Liver (tissue), 8 donors: ENCODE measurements at regions not wholly inside any gene's neighbourhood (a gene's known extent, or its start where the extent isn't known, plus 50 kb on each side); places are given as distances from the start of the nearest gene placed in this dataset.

Source experiments
- DNase-seq: peaks from one replicate; pipeline ENCODE4 v3.0.0-alpha.2; 2017; ENCODE audit warnings: low spot score
- H3K27ac ChIP-seq, 2 donors: one replicate each; pipeline ENCODE4 v1.7.0; 2013; ENCODE audit warnings: inconsistent platforms in 2 of 2, low read length in 2 of 2, control low read depth in 1 of 2, low read depth in 1 of 2, mild to moderate bottlenecking in 1 of 2
- H3K27me3 ChIP-seq, 4 donors: one replicate each; pipeline versions ENCODE4 v1.6.1 to v1.7.0; 2013; ENCODE audit warnings: low read length in 3 of 4, inconsistent platforms in 1 of 4, mild to moderate bottlenecking in 1 of 4, moderate library complexity in 1 of 4; ENCODE audit not compliant: control insufficient read depth in 4 of 4, insufficient read depth in 4 of 4
- H3K36me3 ChIP-seq, 4 donors: one replicate each; pipeline versions ENCODE4 v1.6.1 to v1.7.0; 2013; ENCODE audit warnings: low read length in 3 of 4, mild to moderate bottlenecking in 3 of 4, low read depth in 1 of 4, moderate library complexity in 1 of 4; ENCODE audit not compliant: control insufficient read depth in 4 of 4, insufficient read depth in 3 of 4
- H3K4me1 ChIP-seq, 4 donors: one replicate each; pipeline versions ENCODE4 v1.6.1 to v1.7.0; 2013; ENCODE audit warnings: low read length in 3 of 4, mild to moderate bottlenecking in 3 of 4, moderate library complexity in 1 of 4; ENCODE audit not compliant: control insufficient read depth in 4 of 4, insufficient read depth in 4 of 4
- H3K4me3 ChIP-seq, 3 donors: one replicate each; pipeline versions ENCODE4 v1.6.1 to v1.7.0; 2013; ENCODE audit warnings: low read length in 3 of 3, control low read depth in 1 of 3, low read depth in 1 of 3, mild to moderate bottlenecking in 1 of 3
- H3K9ac ChIP-seq, 2 donors: one replicate each; pipeline ENCODE4 v1.7.0; 2013; ENCODE audit warnings: low read length in 2 of 2, mild to moderate bottlenecking in 2 of 2, moderate library complexity in 2 of 2, control low read depth in 1 of 2, low read depth in 1 of 2
- H3K9me3 ChIP-seq, 4 donors: one replicate each; pipeline versions ENCODE4 v1.6.1 to v1.7.0; 2013; ENCODE audit warnings: low read length in 3 of 4; ENCODE audit not compliant: control insufficient read depth in 4 of 4
- ATF3 ChIP-seq: IDR thresholded peaks from 2 replicates; pipeline ENCODE4 v1.6.1; 2016; ENCODE audit warnings: antibody characterized with exemption
- CTCF ChIP-seq: fragments of 150-350 bp; IDR thresholded peaks from 2 replicates; pipeline ENCODE4 v1.5.1; 2017; ENCODE audit warnings: improper control_type of control experiment, low read depth, low read length; ENCODE audit not compliant: missing input control
- EGR1 ChIP-seq, 2 donors: IDR thresholded peaks; 2 replicates each; pipeline ENCODE4 v1.6.1; 2016 to 2018; ENCODE audit warnings: antibody characterized with exemption in 2 of 2, low read depth in 2 of 2
- FOXA1 ChIP-seq: IDR thresholded peaks from 2 replicates; pipeline ENCODE4 v1.6.1; 2016; ENCODE audit warnings: antibody characterized with exemption
- FOXA2 ChIP-seq: IDR thresholded peaks from 2 replicates; pipeline ENCODE4 v1.6.1; 2016; ENCODE audit warnings: antibody characterized with exemption
- GABPA ChIP-seq, 2 donors: IDR thresholded peaks in 1 of 2; conservative IDR thresholded peaks in 1 of 2; 2 replicates each; pipeline ENCODE4 v1.6.1; 2016; ENCODE audit warnings: antibody characterized with exemption in 2 of 2, mild to moderate bottlenecking in 1 of 2, moderate library complexity in 1 of 2
- HNF4A ChIP-seq, 2 donors: conservative IDR thresholded peaks; 2 replicates each; pipeline ENCODE4 v1.6.1; 2016; ENCODE audit warnings: antibody characterized with exemption in 2 of 2, mild to moderate bottlenecking in 2 of 2
- JUND ChIP-seq, 2 donors: IDR thresholded peaks; 2 replicates each; pipeline ENCODE4 v1.6.1; 2016; ENCODE audit warnings: antibody characterized with exemption in 2 of 2
- MAX ChIP-seq: IDR thresholded peaks from 2 replicates; pipeline ENCODE4 v1.6.1; 2016; ENCODE audit warnings: antibody characterized with exemption
- NR2F2 ChIP-seq: IDR thresholded peaks from 2 replicates; pipeline ENCODE4 v1.6.1; 2016; ENCODE audit warnings: antibody characterized with exemption
- RAD21 ChIP-seq, 2 donors: IDR thresholded peaks; 2 replicates each; pipeline ENCODE4 v1.6.1; 2016; ENCODE audit warnings: antibody characterized with exemption in 2 of 2, mild to moderate bottlenecking in 2 of 2
- REST ChIP-seq: IDR thresholded peaks from 2 replicates; pipeline ENCODE4 v1.6.1; 2016; ENCODE audit warnings: antibody characterized with exemption, mild to moderate bottlenecking
- RXRA ChIP-seq, 2 donors: IDR thresholded peaks; 2 replicates each; pipeline ENCODE4 v1.6.1; 2017 to 2018; ENCODE audit warnings: antibody characterized with exemption in 2 of 2, mild to moderate bottlenecking in 1 of 2
- SP1 ChIP-seq: IDR thresholded peaks from 2 replicates; pipeline ENCODE4 v1.6.1; 2018; ENCODE audit warnings: antibody characterized with exemption, mild to moderate bottlenecking
- TAF1 ChIP-seq: conservative IDR thresholded peaks from 2 replicates; pipeline ENCODE4 v1.6.1; 2016; ENCODE audit warnings: antibody characterized with exemption, mild to moderate bottlenecking
- WGBS: extraction: QIAGEN DNeasy Blood & Tissue Kit; methylation state at CpG from one replicate; pipeline ENCODE4 v1.1.7; 2013; 5-methylcytosine and 5-hydroxymethylcytosine counted together
- donor health status: healthy.
- donor health status: healthy.
- donor health status: healthy.
- donor health status: healthy.
- donor health status: healthy.

- Histone ChIP-seq H3K36me3 (no peaks in the 10 kb centered on the region), H3K9me3 (no peaks in the 10 kb centered on the region), H3K27ac (no peak overlapping the region), H3K4me1 (no peaks in the 10 kb centered on the region), H3K27me3 (peaks cover 0 to 6% (median 0%) of the 10 kb centered on the region in 4 donors), H3K4me3 (no peak overlapping the region), H3K9ac (no peak overlapping the region)
- DNase-seq: no peak
- TF ChIP-seq ATF3 (no peak), RXRA (IDR thresholded peaks at IDR 0.05) (no peak), FOXA1 (no peak)
- WGBS: 94% methylated on average over 1 of the region's 1 CpG
These were observed 151.0 kb upstream of the SEL1L start for GRCh38 chr14:81684696-81685095.

GRCh38 chr14:81686512-81686911, 152.9 kb upstream of the SEL1L start:
- peaks cover 0 to 6% (median 0%) of the 10 kb centered on the region in 4 donors for H3K27me3 ChIP-seq

GRCh38 chr14:81691931-81692330, 158.3 kb upstream of the SEL1L start:
- Histone ChIP-seq H3K9me3 (no peaks in the 10 kb centered on the region), H3K36me3 (no peaks in the 10 kb centered on the region), H3K27ac (no peak overlapping the region), H3K4me1 (no peaks in the 10 kb centered on the region), H3K9ac (no peak overlapping the region), H3K4me3 (no peak overlapping the region), H3K27me3 (peaks cover 0 to under 1% (median 0%) of the 10 kb centered on the region in 4 donors)
- DNase-seq: no peak
- WGBS: 87% methylated on average over 3 of the region's 3 CpGs
- no peak for TF ChIP-seq REST
- no peak for TF ChIP-seq MAX
- no peak for TF ChIP-seq RAD21 (IDR thresholded peaks at IDR 0.05)
- TF ChIP-seq TAF1: no peak
- no peak for TF ChIP-seq EGR1 (IDR thresholded peaks at IDR 0.05; ENCODE audit: low read depth in 2 of 2)
- no peak for TF ChIP-seq SP1
- no peak for TF ChIP-seq JUND (IDR thresholded peaks at IDR 0.05)
- no peak for TF ChIP-seq FOXA2
- TF ChIP-seq GABPA (IDR thresholded peaks at IDR 0.05 in 1 of 2, conservative IDR thresholded peaks at IDR 0.05 in 1 of 2): no peak
- TF ChIP-seq CTCF: no peak
- no peak for TF ChIP-seq NR2F2
- no peak for TF ChIP-seq FOXA1
- no peak for TF ChIP-seq ATF3
- no peak for TF ChIP-seq HNF4A (conservative IDR thresholded peaks at IDR 0.05)

More at GRCh38 chr14:81686512-81686911, 152.9 kb upstream of the SEL1L start:
- Histone ChIP-seq H3K4me3 (no peak overlapping the region), H3K9ac (no peak overlapping the region), H3K9me3 (no peaks in the 10 kb centered on the region), H3K36me3 (no peaks in the 10 kb centered on the region), H3K4me1 (no peaks in the 10 kb centered on the region), H3K27ac (no peak overlapping the region)
- WGBS: 66% methylated on average over 4 of the region's 4 CpGs
- no peak for DNase-seq
- no peak for TF ChIP-seq CTCF
- TF ChIP-seq RXRA (IDR thresholded peaks at IDR 0.05): no peak
- no peak for TF ChIP-seq SP1
